Lung microvascular endothelial cell (primary cell): ENCODE measurements at regions not wholly inside any gene's neighbourhood (a gene's known extent, or its start where the extent isn't known, plus 50 kb on each side); places are given as distances from the start of the nearest gene placed in this dataset.
A peak's percentile ranks its signal among the peaks of the same experiment; 100 is the strongest.
"Not testable (repeated sequence)": the region's sequence is repeated elsewhere in the genome, so short reads cannot be mapped to it uniquely, and the experiment has no call there.

Experiments used
- DNase-seq, 2 donors: peaks; one replicate each; pipeline versions ENCODE4 v3.0.0 to v3.0.0-alpha.2; 2010; ENCODE audit warnings: low read depth in 2 of 2

- DNase-seq: no peak
Observed at GRCh38 chr20:41786158-41786557, 168.0 kb upstream of the CHD6 start.

GRCh38 chr20:41784209-41784958 lies 166.2 kb upstream of the CHD6 start:
- DNase-seq: no peak

GRCh38 chr20:41783423-41784208 lies 165.4 kb upstream of the CHD6 start:
- DNase-seq: no peak

DNA sequence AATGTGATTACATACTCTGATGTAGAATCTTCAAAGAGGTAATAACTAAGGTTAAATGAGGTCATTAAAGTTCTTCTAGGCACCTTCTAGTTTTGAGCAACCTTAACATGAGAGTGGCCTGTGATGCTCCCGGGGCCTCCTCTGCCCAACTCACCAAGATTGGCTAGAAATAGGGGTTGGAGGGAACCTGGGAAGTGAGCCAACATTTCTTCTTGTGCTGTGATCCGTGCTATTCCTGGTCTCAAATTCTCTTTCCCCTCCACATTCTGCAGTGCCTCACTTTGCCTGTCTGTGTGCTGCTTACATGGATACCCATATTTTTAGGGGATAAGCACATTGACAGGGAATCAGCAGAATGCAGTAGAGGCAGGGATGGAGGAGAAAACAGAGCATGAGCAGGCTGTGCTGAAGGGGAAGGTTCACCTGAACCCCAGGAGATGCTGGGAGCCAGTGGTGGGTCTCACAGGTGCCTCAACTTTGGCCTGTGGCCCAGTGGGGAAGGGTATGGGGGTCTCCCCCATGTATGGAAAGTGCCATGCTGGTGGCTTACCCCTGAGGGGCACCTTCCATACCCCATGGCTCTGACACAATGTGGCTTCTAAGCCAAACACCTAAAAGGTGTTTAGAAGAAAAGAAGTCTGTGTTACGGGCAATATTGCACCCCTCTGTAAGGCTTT lies 164.7 kb upstream of the CHD6 start:
- DNase-seq: no peak

DNA sequence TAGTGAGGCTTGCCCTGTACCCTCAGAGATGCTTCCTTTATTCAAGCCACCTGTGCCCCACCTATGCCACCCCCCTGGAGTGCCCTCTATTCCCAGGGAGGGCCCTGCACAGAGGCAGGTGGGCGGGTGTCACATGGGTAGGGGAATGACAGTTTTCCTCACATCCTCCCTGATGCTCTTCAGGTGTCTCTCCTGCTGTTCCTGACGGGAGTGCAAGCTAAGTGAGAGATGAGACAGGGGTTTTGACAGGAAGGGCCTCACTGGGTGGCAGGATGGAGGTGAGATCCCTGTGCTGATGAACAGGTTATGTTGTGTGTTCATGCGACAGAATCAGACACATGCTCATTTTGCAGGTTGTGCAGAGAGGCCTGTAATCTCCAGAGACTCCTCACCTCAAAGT lies 164.1 kb upstream of the CHD6 start:
- DNase-seq: no peak

- DNase-seq: no peak
Observed at GRCh38 chr20:41776421-41776820, 158.2 kb upstream of the CHD6 start.

DNA sequence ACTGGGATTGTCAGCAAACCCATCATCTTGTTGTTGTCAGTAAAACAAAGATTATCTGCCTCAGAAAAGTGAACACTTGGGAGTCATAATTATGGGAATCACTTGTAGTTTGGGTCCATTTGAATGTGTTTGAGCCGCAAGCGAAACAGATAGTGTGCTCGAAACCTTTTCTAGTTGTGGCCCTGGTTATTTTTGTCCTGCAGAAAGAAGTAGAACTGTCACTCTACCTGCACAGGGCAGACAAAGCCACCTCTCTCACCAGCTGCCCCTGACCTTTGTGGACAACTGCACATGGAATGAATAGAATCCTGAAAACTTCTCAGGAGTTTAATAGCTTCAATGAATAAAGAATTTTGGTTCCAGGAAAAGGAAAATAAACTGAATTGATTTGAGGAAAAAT lies 156.1 kb upstream of the CHD6 start:
- no peak for DNase-seq

GRCh38 chr20:41770965-41771364 lies 152.8 kb upstream of the CHD6 start:
- DNase-seq: no peak

GRCh38 chr20:41770427-41770826 lies 152.2 kb upstream of the CHD6 start:
- DNase-seq: no peak

GRCh38 chr20:41769592-41770018 lies 151.4 kb upstream of the CHD6 start:
- no peak for DNase-seq

- no peak for DNase-seq
Observed at GRCh38 chr20:41750137-41750536, 132.0 kb upstream of the CHD6 start.

DNA sequence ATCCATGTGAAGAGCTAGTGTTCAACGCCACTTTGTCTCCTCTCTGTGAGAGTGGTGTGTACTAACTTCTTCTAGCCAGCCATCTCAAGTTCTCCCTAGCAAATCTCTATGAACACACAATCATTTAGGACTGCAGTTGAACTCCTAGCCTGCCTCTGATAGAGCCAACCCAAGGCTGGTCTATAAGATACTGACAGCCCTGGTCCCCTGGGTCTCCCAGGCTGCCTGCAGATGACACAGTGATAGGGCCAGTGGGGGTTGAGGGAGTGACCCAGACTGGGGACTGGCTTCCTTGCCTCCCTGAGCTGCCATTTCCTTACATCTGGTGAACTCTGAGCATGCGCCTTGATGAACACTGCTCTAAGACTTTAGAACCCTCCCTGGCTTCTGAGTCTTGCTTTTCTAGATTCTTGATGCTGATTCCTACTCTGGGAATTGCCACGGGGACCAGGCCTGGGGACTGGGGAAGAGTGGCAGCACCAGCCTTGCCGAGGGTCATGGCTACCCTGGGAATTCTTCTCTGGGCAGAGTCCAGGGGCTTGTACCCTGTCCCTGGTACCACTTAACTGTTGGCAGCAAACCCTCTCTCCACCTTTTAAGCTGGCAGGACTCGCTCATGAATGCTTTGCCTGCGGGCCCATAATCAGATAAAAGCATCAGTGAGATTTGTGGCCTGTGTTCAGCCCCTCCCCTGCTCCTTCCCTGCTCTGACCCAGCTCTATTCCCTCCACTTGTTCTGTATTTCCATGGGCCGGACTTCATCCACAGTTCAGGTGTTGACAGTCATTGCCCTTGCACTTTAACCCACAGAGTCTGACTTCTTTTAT lies 130.8 kb upstream of the CHD6 start:
- no peak for DNase-seq

- DNase-seq: no peak
Observed at GRCh38 chr20:41748051-41748450, 129.9 kb upstream of the CHD6 start.

- no peak for DNase-seq
Observed at GRCh38 chr20:41747226-41747625, 129.0 kb upstream of the CHD6 start.

- DNase-seq: no peak
Observed at GRCh38 chr20:41746635-41747034, 128.5 kb upstream of the CHD6 start.

DNA sequence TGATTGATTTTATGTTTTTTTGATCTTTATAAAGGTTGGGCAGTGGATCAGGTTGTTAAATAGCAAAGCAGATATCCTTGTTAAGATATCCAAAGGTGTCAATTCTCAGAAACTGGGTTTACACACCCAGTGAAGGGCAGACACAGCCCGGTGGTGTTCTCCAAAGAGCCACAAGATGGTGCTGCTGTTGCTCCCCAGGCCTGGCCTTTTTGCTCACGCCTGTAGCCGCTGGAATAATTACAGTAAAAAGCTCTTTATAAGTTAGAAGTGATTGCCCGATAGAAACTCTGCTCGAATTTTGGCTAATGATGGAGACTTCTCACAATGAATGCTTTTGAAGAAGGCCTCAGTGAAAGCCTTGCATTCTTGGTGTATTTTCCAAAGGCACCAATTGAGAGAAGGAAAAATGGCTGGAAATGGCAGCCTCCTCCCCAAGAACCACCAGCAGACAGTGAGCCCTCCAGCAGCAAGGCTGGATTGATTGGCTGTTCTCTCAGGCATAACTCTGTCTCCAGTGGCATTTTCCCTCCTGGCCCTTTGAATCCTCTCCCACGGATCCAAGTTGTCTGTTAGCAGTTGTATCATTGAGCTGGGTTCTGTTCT lies 120.5 kb upstream of the CHD6 start:
- DNase-seq: peak; percentile 58 to 67

DNA sequence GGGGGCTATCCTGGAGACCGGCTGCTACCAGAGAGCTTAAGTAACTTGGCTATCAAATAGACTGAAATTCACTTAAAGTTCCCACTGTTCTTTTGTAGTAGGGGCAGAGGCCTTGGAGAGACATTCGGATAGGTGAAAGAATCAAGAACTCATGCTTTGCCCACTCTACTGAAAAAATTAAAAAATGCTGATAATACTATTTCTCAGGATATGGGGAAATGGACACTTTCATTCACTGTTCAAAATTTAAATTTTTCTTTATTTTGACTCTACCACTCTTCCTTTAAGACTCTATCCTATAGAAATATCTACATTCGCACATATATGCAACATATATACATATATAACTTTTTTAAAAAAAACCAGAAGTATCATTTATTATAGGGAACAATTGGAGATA lies 117.8 kb upstream of the CHD6 start:
- no peak for DNase-seq

DNA sequence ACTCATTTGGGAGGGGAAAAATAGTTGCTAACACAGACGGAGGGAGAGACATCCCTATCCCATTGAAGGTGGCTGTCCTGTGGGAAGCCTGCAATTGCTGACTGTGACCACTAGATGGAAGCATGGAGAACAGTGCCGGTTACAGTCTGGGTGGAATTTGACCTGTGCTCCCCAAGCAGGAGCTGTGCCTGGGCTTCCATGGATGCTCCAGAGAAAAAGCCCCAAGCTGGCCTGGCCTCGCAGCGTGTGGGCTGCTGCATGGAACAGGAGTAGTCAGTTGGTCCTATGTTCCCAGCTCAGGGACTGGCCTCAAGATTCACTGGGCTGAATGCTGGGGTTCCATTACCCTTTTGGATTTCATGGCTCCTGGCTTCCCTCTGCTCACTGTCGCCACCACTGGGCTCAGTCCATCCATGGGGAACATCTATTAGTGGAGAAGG lies 116.3 kb upstream of the CHD6 start:
- DNase-seq: peak; percentile 44 to 59

DNA sequence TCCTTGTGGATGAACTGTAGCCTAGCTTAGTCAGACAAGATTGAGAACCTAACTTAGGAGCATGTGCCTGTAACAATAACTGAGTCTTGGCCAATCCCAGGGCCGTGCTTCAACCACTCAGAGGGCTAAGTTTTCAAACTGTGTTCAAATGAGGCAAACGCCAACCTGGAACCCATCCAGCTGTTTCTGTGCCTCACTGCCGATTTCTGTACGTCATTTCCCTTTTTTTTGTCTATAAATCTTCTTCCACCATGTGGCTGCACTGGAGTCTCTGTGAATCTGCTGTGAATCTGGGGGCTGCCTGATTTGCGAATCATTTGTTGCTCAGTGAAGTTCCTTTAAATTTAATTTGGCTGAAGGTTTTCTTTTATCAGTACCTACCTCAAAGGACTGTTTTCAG lies 115.0 kb upstream of the CHD6 start:
- no peak for DNase-seq

GRCh38 chr20:41731198-41731597 lies 113.0 kb upstream of the CHD6 start:
- DNase-seq: not testable (repeated sequence)

DNA sequence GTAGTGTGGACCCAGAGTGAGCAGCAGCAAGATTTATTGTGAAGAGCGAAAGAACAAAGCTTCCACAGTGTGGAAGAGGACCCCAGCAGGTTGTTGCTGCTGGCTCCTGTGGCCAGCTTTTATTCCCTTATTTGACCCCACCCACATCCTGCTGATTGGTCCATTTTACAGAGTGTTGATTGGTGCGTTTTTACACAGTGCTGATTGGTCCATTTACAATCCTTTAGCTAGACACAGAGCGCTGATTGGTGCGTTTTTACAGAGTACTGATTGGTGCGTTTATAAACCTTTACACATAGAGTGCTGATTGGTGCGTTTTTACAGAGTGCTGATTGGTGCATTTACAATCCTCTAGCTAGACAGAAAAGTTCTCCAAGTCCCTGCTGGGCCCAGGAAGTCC lies 109.5 kb upstream of the CHD6 start:
- DNase-seq: not testable (repeated sequence)
